AG09309 (cell line): ENCODE measurements at regions not wholly inside any gene's neighbourhood (a gene's known extent, or its start where the extent isn't known, plus 50 kb on each side); places are given as distances from the start of the nearest gene placed in this dataset.

Experiments
- DNase-seq: peaks from one replicate; pipeline ENCODE4 v3.0.0-alpha.2; 2010; ENCODE audit warnings: low read depth
- H3K4me3 ChIP-seq: 2 replicates; pipeline ENCODE4 v1.5.1; 2011; ENCODE audit warnings: mild to moderate bottlenecking, low read depth, low read length, moderate library complexity; ENCODE audit not compliant: control insufficient read depth
- TF ChIP-seq, protein P1 (sequence below): IDR thresholded peaks from 2 replicates; pipeline ENCODE4 v1.5.1; 2011; ENCODE audit warnings: mild to moderate bottlenecking, low read depth, low read length, inconsistent platforms; ENCODE audit not compliant: insufficient read depth, control insufficient read depth; ENCODE audit errors: missing control alignments

- no peak for DNase-seq
- no peak overlapping the region for H3K4me3 ChIP-seq
- TF ChIP-seq, protein P1, sequence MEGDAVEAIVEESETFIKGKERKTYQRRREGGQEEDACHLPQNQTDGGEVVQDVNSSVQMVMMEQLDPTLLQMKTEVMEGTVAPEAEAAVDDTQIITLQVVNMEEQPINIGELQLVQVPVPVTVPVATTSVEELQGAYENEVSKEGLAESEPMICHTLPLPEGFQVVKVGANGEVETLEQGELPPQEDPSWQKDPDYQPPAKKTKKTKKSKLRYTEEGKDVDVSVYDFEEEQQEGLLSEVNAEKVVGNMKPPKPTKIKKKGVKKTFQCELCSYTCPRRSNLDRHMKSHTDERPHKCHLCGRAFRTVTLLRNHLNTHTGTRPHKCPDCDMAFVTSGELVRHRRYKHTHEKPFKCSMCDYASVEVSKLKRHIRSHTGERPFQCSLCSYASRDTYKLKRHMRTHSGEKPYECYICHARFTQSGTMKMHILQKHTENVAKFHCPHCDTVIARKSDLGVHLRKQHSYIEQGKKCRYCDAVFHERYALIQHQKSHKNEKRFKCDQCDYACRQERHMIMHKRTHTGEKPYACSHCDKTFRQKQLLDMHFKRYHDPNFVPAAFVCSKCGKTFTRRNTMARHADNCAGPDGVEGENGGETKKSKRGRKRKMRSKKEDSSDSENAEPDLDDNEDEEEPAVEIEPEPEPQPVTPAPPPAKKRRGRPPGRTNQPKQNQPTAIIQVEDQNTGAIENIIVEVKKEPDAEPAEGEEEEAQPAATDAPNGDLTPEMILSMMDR, result no peak
Observed at GRCh38 chr6:157761926-157762325, 61.1 kb upstream of the SNX9 start.

GRCh38 chr6:157762636-157763035, 60.4 kb upstream of the SNX9 start:
- H3K4me3 ChIP-seq, result no peak overlapping the region
- TF ChIP-seq, protein P1, result peak; percentile 21
- no peak for DNase-seq

GRCh38 chr6:157763129-157763903, 59.7 kb upstream of the SNX9 start:
- DNase-seq, result no peak
- no peak overlapping the region for H3K4me3 ChIP-seq
- TF ChIP-seq, protein P1, result no peak

DNA sequence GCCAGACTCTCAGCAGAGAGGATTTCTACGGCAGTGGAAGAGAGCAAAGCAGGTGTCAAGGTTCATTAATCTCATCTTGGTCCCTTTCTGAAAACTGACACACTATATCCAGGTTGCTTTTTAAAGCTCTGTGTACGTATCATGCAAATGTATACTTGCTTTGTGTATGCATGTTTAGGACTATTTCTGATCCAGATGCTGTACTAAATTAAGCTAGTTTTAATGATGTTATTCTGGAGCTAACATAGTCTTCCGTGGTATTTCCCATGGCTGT, 59.2 kb upstream of the SNX9 start:
- TF ChIP-seq, protein P1, result no peak
- no peak overlapping the region for H3K4me3 ChIP-seq
- DNase-seq, result no peak

GRCh38 chr6:157764178-157765068, 58.6 kb upstream of the SNX9 start:
- peak; percentile 100 for DNase-seq
- H3K4me3 ChIP-seq, result no peak overlapping the region
- TF ChIP-seq, protein P1, result no peak

GRCh38 chr6:157766901-157767774, 55.9 kb upstream of the SNX9 start:
- no peak overlapping the region for H3K4me3 ChIP-seq
- DNase-seq, result no peak
- TF ChIP-seq, protein P1, result no peak
